K562 (cell line): ENCODE measurements at regions not wholly inside any gene's neighbourhood (a gene's known extent, or its start where the extent isn't known, plus 50 kb on each side); places are given as distances from the start of the nearest gene placed in this dataset.

Experiments used
- ATAC-seq: fragments of 200-7000 bp; cut with Tn5 transposase; 3 replicates; pipeline ENCODE4 v1.9.1; 2020; ENCODE audit warnings: moderate library complexity
- BruUV-seq: library from RNA; stranded (reverse); fragments of 400-500 nt; replicated peaks from 2 replicates; lab custom pipeline; 2021; lab: Mats Ljungman, UMichigan
- CTCF ChIA-PET: fragments of 300-600 bp; formaldehyde crosslinking; extraction: SDS; loops from one replicate; lab custom pipeline; 2021; ENCODE audit warnings: low intra/inter-chr PET ratio; lab: Yijun Ruan, JAX
- POLR2A ChIA-PET: fragments of 300-600, 350-650 bp; sonication (Branson Sonifier 250); formaldehyde crosslinking; extraction: SDS; loops from one replicate; lab custom pipeline; 2021; ENCODE audit warnings: antibody characterized with exemption, inconsistent platforms; lab: Yijun Ruan, JAX
- DNase-seq, 4 experiments: peaks; one replicate each; pipeline versions ENCODE4 v3.0.0 to v3.0.0-alpha.2; 2011 to 2018; ENCODE audit warnings: low spot score in 3 of 4, mixed read lengths in 3 of 4; ENCODE audit errors: extremely low read depth in 1 of 4
- FAIRE-seq: peaks from 2 replicates; lab custom pipeline; 2011; peaks lifted over from hg19 to GRCh38; lab: Jason Lieb, UNC
- H2AFZ ChIP-seq: 2 replicates; pipeline ENCODE4 v1.6.0; 2011; ENCODE audit warnings: low read depth, low read length, control low read depth, inconsistent platforms
- H3K27ac ChIP-seq: fragments of 200-600 bp; 3 replicates; pipeline ENCODE4 v1.8.0; 2011; ENCODE audit warnings: low read depth, mild to moderate bottlenecking, control low read depth, inconsistent platforms, low read length, moderate library complexity, mixed read lengths; ENCODE audit errors: extremely low read depth
- H3K27me3 ChIP-seq, 2 experiments: fragments of 300-600 bp in 1 of 2; 2 replicates in 1 of 2; 3 replicates in 1 of 2; pipeline versions ENCODE4 v1.6.0 to v1.8.0; 2011; ENCODE audit warnings: inconsistent platforms in 2 of 2, low read length in 2 of 2, mild to moderate bottlenecking in 1 of 2, mixed read lengths in 1 of 2, moderate library complexity in 1 of 2; ENCODE audit not compliant: control insufficient read depth in 2 of 2, insufficient read depth in 2 of 2
- H3K36me3 ChIP-seq: fragments of 300-600 bp; 3 replicates; pipeline ENCODE4 v1.8.0; 2011; ENCODE audit warnings: mild to moderate bottlenecking, low read length, inconsistent platforms; ENCODE audit not compliant: control insufficient read depth, insufficient read depth
- H3K4me1 ChIP-seq, 2 experiments: fragments of 200-600 bp in 1 of 2; replicated peaks in 1 of 2; 2 replicates in 1 of 2; 3 replicates in 1 of 2; pipeline versions ENCODE4 v1.5.1 to v1.8.0; 2011; ENCODE audit warnings: inconsistent platforms in 2 of 2, low read length in 2 of 2, mild to moderate bottlenecking in 1 of 2, mixed read lengths in 1 of 2, moderate library complexity in 1 of 2; ENCODE audit not compliant: control insufficient read depth in 2 of 2, insufficient read depth in 2 of 2
- H3K4me2 ChIP-seq: 2 replicates; pipeline ENCODE4 v1.6.1; 2011; ENCODE audit warnings: low read length, control low read depth, inconsistent platforms, mixed read lengths; ENCODE audit not compliant: insufficient read depth
- H3K4me3 ChIP-seq: fragments of 200-600 bp; sonication (generic), shearing (Covaris generic); 2 replicates; pipeline ENCODE4 v1.5.1; 2016; ENCODE audit warnings: control low read depth, inconsistent platforms
- H3K79me2 ChIP-seq: fragments of 200-600 bp; 3 replicates; pipeline ENCODE4 v1.8.0; 2011; ENCODE audit warnings: low read length, inconsistent platforms; ENCODE audit not compliant: control insufficient read depth, insufficient read depth
- H3K9ac ChIP-seq, 2 experiments: 2 replicates each; pipeline versions ENCODE4 v1.6.0 to v1.6.1; 2011; ENCODE audit warnings: low read depth in 2 of 2, low read length in 2 of 2, control low read depth in 1 of 2, inconsistent platforms in 1 of 2, mild to moderate bottlenecking in 1 of 2, mixed read lengths in 1 of 2; ENCODE audit not compliant: insufficient read depth in 1 of 2
- H3K9me1 ChIP-seq: one replicate; pipeline ENCODE4 v1.6.0; 2011; ENCODE audit warnings: inconsistent platforms, mild to moderate bottlenecking, low read length, moderate library complexity; ENCODE audit not compliant: control insufficient read depth, insufficient read depth
- H3K9me3 ChIP-seq: replicated peaks from 2 replicates; pipeline ENCODE4 v1.5.1; 2011; ENCODE audit warnings: low read depth, low read length, inconsistent platforms; ENCODE audit not compliant: control insufficient read depth, insufficient read depth
- H4K20me1 ChIP-seq: replicated peaks from 2 replicates; pipeline ENCODE4 v1.6.1; 2011; ENCODE audit warnings: low read length, inconsistent platforms, mixed read lengths; ENCODE audit not compliant: control insufficient read depth, insufficient read depth
- EGR1 ChIP-seq: fragments of 450-650 bp; conservative IDR thresholded peaks from 2 replicates; pipeline ENCODE4 v1.6.1; 2017; ENCODE audit warnings: mild to moderate bottlenecking
- ESRRA ChIP-seq: fragments of 450-650 bp; IDR thresholded peaks from 2 replicates; pipeline ENCODE4 v1.6.1; 2014; ENCODE audit warnings: low read depth, mild to moderate bottlenecking, moderate library complexity, borderline replicate concordance
- ETS1 ChIP-seq: conservative IDR thresholded peaks from 2 replicates; pipeline ENCODE4 v1.6.1; 2011; ENCODE audit warnings: low read depth, mild to moderate bottlenecking, low read length; ENCODE audit not compliant: control insufficient read depth
- GABPB2 ChIP-seq: fragments of 250-450 bp; sonication (Bioruptor Pico); conservative IDR thresholded peaks from 2 replicates; pipeline ENCODE4 v1.5.1; 2021; ENCODE audit warnings: mild to moderate bottlenecking
- RBM22 ChIP-seq: fragments of 200-400 bp; formaldehyde crosslinking; IDR thresholded peaks from 2 replicates; pipeline ENCODE4 v1.6.1; 2018; ENCODE audit warnings: low read length, low read depth; ENCODE audit not compliant: poor library complexity, severe bottlenecking
- SPI1 ChIP-seq: IDR thresholded peaks from 2 replicates; pipeline ENCODE4 v1.6.1; 2011; ENCODE audit warnings: low read depth, low read length, control low read depth, borderline replicate concordance
- ZNF197 ChIP-seq: fragments of 200-800 bp; sonication (Bioruptor generic); IDR thresholded peaks from 2 replicates; pipeline ENCODE4 v1.6.1; 2016; ENCODE audit warnings: low read depth, missing genetic modification characterization, missing compliant biosample characterization
- ZNF311 ChIP-seq: fragments of 250-450 bp; sonication (Bioruptor Pico); IDR thresholded peaks from 2 replicates; pipeline ENCODE4 v1.4.0; 2020; ENCODE audit warnings: mild to moderate bottlenecking, moderate library complexity
- WGBS: fragments of 100-300 bp; shearing (Covaris generic); methylation state at CpG from one replicate; pipeline ENCODE4 v1.1.6; 2016; ENCODE audit warnings: low coverage, mixed read lengths; ENCODE audit not compliant: insufficient coverage; ENCODE audit errors: missing lambda C conversion rate; 5-methylcytosine and 5-hydroxymethylcytosine counted together
- in situ Hi-C: fragments of 300-500 bp; cut with MboI; formaldehyde crosslinking; loops from 4 replicates; pipeline ENCODE4 v1.15.0; 2018; ENCODE audit warnings: inconsistent platforms, mixed read lengths
- intact Hi-C: fragments of 100-400 bp; cut with micrococcal nuclease; formaldehyde crosslinking; loops from 2 replicates; pipeline ENCODE4 v1.14.2; 2022
- TF ChIP-seq, protein P1 (sequence below): fragments of 450-650 bp; IDR thresholded peaks from one replicate; pipeline ENCODE4 v1.6.1; 2018; ENCODE audit warnings: mild to moderate bottlenecking, moderate library complexity; ENCODE audit not compliant: partially characterized antibody

DNA sequence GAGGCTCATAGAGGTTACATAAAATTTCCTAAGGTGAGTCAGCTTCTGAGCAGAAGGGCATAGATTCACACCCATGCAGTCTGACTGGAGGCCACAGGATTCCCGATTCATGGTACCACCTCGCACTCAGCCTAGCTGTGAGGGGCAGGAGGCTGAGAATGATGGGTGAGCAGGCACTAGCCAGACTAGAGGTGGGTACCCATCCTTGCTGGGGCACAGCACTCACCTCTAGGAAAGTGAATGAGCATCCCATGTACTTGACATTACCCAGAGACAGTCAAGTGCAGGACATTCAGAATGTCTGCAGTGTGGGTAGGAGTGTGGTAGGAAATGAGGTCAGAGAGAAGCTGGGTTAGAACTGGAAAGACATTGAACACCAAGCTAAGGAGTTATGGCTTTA, 255.5 kb downstream of the CDK5RAP2 start (continued):
- TF ChIP-seq ZNF197 (CRISPR knock-in tag) (no peak), ZNF311 (CRISPR knock-in tag) (no peak)

DNA sequence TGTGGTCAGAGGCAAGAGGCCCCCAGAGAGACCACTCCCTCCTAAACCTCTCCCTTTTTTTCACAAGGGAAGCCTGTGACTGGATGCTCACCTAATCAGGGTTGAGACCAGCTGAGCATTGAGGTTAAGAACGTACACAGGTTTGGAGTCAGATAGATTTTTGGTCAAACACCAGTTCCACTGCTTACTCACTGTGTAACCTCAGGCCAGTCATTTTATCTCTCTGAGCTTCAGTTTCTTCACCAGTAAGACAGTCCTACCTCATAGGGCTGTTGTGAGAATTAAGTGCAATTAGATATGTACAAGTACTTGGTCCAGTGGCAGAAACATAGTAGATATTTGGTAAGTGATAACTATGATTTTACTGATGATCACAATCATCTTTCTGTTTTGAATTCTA, 256.8 kb downstream of the CDK5RAP2 start:
- no peak for TF ChIP-seq GABPB2 (CRISPR knock-in tag)
- TF ChIP-seq ESRRA: no peak
- no peak for TF ChIP-seq ETS1
- no peak for TF ChIP-seq SPI1
- TF ChIP-seq EGR1: no peak
- no peak for TF ChIP-seq RBM22
- TF ChIP-seq, protein P1, sequence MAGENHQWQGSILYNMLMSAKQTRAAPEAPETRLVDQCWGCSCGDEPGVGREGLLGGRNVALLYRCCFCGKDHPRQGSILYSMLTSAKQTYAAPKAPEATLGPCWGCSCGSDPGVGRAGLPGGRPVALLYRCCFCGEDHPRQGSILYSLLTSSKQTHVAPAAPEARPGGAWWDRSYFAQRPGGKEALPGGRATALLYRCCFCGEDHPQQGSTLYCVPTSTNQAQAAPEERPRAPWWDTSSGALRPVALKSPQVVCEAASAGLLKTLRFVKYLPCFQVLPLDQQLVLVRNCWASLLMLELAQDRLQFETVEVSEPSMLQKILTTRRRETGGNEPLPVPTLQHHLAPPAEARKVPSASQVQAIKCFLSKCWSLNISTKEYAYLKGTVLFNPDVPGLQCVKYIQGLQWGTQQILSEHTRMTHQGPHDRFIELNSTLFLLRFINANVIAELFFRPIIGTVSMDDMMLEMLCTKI: no peak
- TF ChIP-seq, all 486 proteins: peak for 0
- Histone ChIP-seq H3K9me3 (no peaks in the 10 kb centered on the region), H2AFZ (no peak overlapping the region), H3K27me3 (no peaks in the 10 kb centered on the region), H3K4me3 (no peak overlapping the region), H3K27ac (no peak overlapping the region), H3K9me1 (no peaks in the 10 kb centered on the region), H3K9ac (no peak overlapping the region), H3K36me3 (no peaks in the 10 kb centered on the region), H3K79me2 (no peaks in the 10 kb centered on the region), H4K20me1 (no peaks in the 10 kb centered on the region), H3K4me1 (no peaks in the 10 kb centered on the region), H3K4me2 (no peak overlapping the region)
- POLR2A ChIA-PET: no interaction called here
- no TSS peak for BruUV-seq
- FAIRE-seq: no peak
- in situ Hi-C loops: no loop called here
- intact Hi-C loops: no loop called here
- no peak for DNase-seq
- CTCF ChIA-PET: no interaction called here
- 0% methylated on average over 1 of the region's 1 CpG for WGBS
- no peak for ATAC-seq
